ENCODE measurements at regions not wholly inside any gene's neighbourhood (a gene's known extent, or its start where the extent isn't known, plus 50 kb on each side); places are given as distances from the start of the nearest gene placed in this dataset.
"Not testable (repeated sequence)": the region's sequence is repeated elsewhere in the genome, so short reads cannot be mapped to it uniquely, and the experiment has no call there.

GRCh38 chr13:65784088-65784816 is 1445.9 kb downstream of the PCDH9 start:
- DNase-seq, result no peak

DNA sequence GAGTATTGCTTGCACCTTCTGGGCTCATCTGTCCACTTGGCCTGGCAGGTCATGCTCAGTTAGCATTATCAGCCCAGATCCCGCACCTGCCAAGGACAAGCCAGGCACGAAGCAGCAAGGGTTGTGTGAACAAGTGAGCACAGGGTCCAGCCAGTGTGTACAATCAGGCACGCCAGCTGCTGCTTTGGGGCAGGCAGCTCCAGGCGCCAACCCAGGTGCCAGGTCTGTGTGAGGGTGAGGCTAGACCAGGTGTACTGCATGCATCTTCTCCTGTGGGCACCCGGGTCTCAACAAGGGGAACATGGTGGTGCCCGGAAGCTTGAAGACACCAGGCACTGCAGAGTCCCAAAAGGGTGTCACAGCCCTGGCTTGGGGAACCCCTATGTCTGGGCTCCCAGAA is 1446.8 kb downstream of the PCDH9 start:
- DNase-seq, result no peak

DNA sequence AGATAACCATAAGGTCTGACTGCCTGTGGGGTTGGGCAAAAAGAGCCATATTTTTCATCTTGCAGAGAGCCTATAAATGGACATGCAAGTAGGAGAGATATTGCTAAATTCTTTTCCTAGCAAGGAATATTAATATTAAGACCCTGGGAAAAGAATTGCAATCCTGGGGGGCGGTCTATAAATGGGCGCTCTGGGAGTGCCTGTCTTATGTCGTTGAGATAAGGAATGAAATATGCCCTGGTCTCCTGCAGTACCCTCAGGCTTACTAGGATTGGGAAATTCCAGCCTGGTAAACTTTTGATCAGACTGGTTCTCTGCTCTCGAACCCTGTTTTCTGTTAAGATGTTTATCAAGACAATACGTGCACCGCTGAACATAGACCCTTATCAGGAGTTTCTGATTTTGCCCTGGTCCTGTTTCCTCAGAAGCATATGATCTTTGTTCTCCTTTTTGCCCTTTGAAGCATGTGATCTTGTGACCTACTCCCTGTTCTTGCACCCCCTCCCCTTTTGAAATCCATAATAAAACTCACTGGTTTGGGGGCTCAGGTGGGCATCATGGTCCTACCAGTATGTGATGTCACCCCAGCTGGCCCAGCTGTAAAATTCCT is 1458.3 kb downstream of the PCDH9 start:
- not testable (repeated sequence) for DNase-seq

GRCh38 chr13:65768545-65768944 is 1461.6 kb downstream of the PCDH9 start:
- DNase-seq, result no peak

DNA sequence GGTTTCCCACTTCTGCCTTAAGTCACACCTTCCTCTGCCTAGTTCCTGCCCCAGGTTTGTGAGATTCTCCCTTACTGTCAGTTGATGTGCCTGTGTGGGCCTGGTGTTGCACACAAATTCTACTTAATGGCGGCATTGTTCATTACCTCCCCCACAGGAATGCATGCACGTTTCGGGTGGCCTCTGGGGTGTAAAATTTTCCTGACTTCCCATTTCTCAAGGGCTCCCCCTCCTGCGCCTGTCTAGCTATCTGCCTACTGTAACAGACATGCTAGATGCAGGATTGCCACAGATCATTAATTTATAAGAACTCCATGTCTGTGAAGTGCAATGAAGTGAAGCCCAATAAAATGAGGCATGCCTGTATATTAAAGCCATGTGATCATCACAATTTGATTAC is 1466.3 kb downstream of the PCDH9 start:
- DNase-seq, result no peak

GRCh38 chr13:65762012-65762411 is 1468.1 kb downstream of the PCDH9 start:
- no peak for DNase-seq

DNA sequence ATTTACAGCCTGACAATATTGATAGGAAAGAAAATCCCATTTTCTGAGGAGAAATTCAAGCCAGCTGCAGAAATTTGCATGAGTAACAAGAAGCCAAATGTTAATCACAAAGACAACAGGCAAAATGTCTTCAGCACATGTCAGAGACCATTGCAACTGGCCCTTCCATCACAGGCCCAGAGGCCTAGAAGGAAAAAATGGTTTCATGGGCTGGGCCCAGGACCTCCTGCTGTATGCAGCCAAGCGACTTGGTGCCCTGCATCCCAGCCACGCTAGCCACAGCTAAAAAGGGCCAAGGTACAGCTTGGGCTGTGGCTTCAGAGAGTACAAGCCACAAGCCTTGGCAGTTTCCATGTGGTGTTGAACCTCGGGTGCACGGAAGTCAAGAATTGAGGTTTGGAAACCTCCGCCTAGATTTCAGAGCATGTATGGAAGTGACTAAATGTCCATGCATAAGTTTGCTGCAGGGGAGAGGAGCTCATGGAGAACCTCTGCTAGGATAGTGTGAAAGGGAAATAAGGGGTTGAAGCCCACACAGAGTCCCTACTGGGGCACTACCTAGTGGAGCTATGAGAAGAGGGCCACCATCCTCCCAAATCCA is 1474.0 kb downstream of the PCDH9 start:
- no peak for DNase-seq

DNA sequence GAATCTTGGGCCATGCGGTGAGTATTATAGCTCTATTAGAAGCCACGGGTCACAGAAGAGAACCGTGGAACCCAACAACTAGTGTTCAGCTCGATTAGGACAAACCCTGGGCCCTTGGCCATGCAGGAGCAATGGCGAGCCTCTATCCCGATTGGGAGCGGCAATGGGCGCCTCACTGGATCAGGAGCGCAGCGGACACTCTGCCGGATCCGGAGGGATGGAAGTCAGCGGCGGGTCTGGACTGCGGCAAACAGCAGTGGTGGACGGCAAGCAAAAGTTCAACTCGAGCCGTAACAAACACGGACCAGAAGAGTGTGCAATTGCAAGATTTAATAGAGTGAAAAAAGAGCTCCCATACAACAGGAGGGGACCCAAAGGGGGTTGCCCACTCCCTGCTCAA is 1481.9 kb downstream of the PCDH9 start:
- no peak for DNase-seq

DNA sequence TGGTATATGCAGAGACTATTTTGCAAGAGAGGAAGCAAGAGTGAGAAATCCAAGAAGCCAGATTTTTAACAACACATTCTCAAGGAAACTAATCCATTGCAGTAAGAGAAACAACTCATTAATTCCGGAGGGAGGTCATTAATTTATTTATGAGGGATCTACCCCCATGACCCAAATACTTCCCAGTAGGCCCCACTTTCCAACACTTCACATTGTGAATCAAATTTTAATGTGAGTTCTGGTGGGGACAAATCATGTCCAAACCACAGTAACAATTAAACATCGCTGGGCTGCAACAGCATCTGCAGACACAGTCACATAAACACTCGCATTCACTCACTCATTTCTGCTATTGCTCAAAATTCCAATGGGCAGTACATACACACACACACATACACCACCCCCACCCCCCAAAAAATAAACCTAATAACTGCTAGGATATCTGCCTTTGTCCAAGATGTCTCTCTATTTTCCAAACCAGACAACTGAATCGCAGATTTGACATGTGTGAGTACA is 1483.7 kb downstream of the PCDH9 start:
- DNase-seq, result no peak

- no peak for DNase-seq
These were observed 1485.3 kb downstream of the PCDH9 start for GRCh38 chr13:65744836-65745235.

GRCh38 chr13:65733110-65733509 is 1497.0 kb downstream of the PCDH9 start:
- DNase-seq, result no peak

DNA sequence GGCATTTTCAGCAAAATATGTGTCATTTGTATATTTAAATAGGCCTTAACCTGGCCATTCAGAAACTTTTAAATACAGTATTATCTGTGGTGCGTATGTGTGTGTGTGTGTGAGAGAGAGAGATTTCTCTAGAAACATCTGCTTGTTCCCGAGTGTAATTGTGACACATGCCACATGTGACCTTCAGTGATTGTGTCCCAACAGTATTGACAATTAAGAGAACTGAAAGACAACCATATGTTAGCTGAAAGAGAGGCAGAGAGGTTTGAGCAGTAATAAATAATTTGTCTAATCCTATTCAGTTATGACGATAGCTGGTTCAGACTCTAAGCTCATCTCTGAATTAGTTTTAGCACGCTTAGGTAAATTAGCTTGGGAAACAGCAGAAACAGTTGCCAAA is 1503.1 kb downstream of the PCDH9 start:
- no peak for DNase-seq

- no peak for DNase-seq
These were observed 1505.1 kb downstream of the PCDH9 start for GRCh38 chr13:65725006-65725405.

- no peak for DNase-seq
These were observed 1505.9 kb downstream of the PCDH9 start for GRCh38 chr13:65724226-65724625.

- DNase-seq, result no peak
These were observed 1507.6 kb downstream of the PCDH9 start for GRCh38 chr13:65722506-65722905.

DNA sequence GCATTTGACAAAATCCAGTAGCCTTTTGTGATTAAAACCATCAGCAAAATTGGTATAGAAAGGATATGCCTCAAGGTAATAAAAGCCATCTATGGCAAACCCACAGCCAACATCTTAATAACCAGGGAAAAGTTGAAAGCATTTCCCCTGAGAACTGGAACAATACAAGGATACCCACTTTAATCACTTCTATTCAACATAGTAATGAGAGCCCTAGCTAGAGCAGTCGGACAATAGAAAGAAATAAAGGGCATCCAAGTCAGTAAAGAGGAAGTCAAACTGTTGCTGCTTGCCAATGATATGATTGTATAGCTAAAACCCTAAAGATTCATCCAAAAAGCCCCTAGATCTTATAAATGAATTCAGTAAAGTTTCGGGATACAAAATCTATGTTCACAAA is 1510.3 kb downstream of the PCDH9 start:
- DNase-seq, result no peak

- no peak for DNase-seq
These were observed 1519.6 kb downstream of the PCDH9 start for GRCh38 chr13:65710514-65710913.

GRCh38 chr13:65697843-65698242 is 1532.3 kb downstream of the PCDH9 start:
- no peak for DNase-seq

DNA sequence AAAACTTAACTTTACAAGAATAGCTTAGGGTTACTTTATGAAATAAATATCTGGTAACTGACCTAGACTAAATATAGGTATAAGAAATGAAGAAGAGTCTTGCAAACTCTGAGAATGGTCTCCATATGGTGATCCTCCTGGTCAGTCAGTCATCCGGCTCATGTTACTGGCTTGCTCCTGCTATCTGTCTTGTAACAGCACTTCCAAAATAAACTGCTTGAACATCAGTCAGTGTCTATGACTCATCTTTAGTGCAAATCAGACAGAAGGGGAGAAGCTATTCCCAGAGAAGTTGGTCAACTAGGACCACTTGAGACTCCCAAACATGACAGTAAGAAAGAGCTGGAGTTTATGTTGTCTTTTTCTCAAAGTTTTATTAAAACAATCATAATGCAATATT is 1550.9 kb downstream of the PCDH9 start:
- DNase-seq, result no peak

- DNase-seq, result no peak
These were observed 1552.2 kb downstream of the PCDH9 start for GRCh38 chr13:65677906-65678305.

GRCh38 chr13:65675383-65675782 is 1554.8 kb downstream of the PCDH9 start:
- not testable (repeated sequence) for DNase-seq

DNA sequence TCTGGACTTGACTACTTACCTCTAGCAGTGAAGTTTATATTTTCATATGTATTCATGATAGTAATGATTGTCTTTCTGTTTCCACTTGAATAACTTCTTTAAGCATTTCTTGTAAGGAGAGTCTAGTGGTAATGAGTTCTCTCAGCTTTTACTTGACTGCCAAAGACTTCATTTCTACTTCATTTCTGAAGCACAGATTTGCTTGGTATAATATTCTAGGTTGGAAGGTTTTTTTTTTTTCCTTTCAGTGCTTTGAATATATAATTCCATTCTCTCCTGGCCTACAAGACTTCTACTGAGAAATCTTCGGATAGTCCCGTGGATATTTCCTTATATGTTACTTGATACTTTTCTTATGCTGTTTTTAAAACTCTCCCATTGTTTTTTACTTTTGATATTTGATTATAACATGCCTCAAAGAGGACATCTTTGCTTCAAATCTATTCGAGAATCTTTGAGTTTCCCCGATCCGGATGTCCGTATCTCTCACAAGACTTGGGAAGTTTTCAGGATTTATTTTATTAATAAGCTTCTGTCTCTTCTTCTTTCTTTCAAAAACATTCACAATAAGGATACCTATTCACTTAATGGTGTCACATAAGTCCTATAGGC is 1560.0 kb downstream of the PCDH9 start:
- no peak for DNase-seq

DNA sequence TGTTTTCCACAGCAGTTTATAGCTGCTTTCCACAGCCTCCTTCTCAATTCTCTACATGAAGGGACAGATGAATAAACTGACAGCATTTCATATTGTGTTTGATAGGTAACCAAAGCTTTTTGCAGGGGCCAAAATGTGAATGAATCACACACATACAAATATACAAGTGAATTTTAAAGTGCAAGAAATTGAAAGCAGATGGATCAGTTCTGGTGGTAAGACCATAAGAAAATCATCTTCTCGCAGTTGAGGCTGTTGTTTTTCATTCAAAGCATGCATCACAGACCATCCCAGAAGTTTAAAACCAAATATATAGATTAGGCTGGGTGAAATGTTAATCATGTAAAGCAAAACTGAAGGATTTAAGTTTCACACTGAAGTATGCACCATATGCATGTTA is 1569.4 kb downstream of the PCDH9 start:
- no peak for DNase-seq
